ENCODE measurements at regions not wholly inside any gene's neighbourhood (a gene's known extent, or its start where the extent isn't known, plus 50 kb on each side); places are given as distances from the start of the nearest gene placed in this dataset.

DNA sequence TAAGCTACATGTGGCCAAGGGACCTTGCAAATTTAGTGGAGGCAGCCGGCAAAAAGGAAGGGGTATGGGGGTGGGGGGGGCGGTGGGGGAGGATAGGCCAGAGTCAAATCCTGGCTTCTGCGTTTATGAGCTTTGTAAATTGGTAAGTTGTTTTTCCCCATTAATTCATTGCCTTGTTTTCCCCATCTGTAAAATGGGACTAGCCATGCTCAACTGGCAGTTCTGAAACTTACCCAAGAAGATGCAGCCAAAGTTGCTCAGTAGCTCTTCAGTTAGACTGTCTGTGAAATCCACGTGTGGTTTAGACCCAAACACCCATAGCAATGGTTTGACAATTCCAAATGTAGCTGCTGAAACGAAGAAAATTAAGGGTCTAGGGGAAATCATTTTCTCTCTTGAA, 52.3 kb upstream of the FAM89A start:
- TF ChIP-seq ZC3H11A (IDR thresholded peaks at IDR 0.05) (no peak), RNF2 (IDR thresholded peaks at IDR 0.05; ENCODE audit: borderline replicate concordance, low read depth) (no peak), RAD21 (conservative IDR thresholded peaks at IDR 0.05 in 1 of 2, IDR thresholded peaks at IDR 0.05 in 1 of 2) (no peak)
- TF ChIP-seq, protein P1, sequence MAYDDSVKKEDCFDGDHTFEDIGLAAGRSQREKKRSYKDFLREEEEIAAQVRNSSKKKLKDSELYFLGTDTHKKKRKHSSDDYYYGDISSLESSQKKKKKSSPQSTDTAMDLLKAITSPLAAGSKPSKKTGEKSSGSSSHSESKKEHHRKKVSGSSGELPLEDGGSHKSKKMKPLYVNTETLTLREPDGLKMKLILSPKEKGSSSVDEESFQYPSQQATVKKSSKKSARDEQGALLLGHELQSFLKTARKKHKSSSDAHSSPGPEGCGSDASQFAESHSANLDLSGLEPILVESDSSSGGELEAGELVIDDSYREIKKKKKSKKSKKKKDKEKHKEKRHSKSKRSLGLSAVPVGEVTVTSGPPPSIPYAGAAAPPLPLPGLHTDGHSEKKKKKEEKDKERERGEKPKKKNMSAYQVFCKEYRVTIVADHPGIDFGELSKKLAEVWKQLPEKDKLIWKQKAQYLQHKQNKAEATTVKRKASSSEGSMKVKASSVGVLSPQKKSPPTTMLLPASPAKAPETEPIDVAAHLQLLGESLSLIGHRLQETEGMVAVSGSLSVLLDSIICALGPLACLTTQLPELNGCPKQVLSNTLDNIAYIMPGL (CRISPR knock-in tag; IDR thresholded peaks at IDR 0.05; ENCODE audit: borderline replicate concordance) = no peak

Measured in A549 (cell line).